ENCODE measurements at regions not wholly inside any gene's neighbourhood (a gene's known extent, or its start where the extent isn't known, plus 50 kb on each side); places are given as distances from the start of the nearest gene placed in this dataset.

GRCh38 chr3:80285388-80285787 lies 517.6 kb upstream of the ROBO1 start:
- TF ChIP-seq EZH2 (IDR thresholded peaks at IDR 0.05; ENCODE audit: insufficient read depth, poor library complexity, severe bottlenecking) (no peak), EZH2phosphoT487 (IDR thresholded peaks at IDR 0.05; ENCODE audit: insufficient read depth, low read depth) (no peak)
